ENCODE measurements at regions not wholly inside any gene's neighbourhood (a gene's known extent, or its start where the extent isn't known, plus 50 kb on each side); places are given as distances from the start of the nearest gene placed in this dataset.

- Mint-ChIP-seq H3K36me3 (ENCODE audit: low read depth) (peaks cover 9% of the 10 kb centered on the region), H3K4me1 (peaks cover 27% of the 10 kb centered on the region), H3K4me3 (no peak overlapping the region), H3K27me3 (ENCODE audit: insufficient read depth) (no peaks in the 10 kb centered on the region), H3K9me3 (no peaks in the 10 kb centered on the region), H3K27ac (peak overlapping the region; percentile 82)
- peaks cover 18% of the 10 kb centered on the region for H3K4me1 ChIP-seq (ENCODE audit: control insufficient read depth, insufficient read depth, low read length)
- H3K9ac ChIP-seq (ENCODE audit: extremely low read depth, low read length, poor library complexity, severe bottlenecking): no peak overlapping the region
- peaks cover 9% of the 10 kb centered on the region for H3K36me3 ChIP-seq (ENCODE audit: control insufficient read depth, insufficient read depth, low read length)
- DNase-seq: peak; percentile 84
- TF ChIP-seq, protein P1, sequence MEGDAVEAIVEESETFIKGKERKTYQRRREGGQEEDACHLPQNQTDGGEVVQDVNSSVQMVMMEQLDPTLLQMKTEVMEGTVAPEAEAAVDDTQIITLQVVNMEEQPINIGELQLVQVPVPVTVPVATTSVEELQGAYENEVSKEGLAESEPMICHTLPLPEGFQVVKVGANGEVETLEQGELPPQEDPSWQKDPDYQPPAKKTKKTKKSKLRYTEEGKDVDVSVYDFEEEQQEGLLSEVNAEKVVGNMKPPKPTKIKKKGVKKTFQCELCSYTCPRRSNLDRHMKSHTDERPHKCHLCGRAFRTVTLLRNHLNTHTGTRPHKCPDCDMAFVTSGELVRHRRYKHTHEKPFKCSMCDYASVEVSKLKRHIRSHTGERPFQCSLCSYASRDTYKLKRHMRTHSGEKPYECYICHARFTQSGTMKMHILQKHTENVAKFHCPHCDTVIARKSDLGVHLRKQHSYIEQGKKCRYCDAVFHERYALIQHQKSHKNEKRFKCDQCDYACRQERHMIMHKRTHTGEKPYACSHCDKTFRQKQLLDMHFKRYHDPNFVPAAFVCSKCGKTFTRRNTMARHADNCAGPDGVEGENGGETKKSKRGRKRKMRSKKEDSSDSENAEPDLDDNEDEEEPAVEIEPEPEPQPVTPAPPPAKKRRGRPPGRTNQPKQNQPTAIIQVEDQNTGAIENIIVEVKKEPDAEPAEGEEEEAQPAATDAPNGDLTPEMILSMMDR (conservative IDR thresholded peaks at IDR 0.05): no peak
- no peaks in the 10 kb centered on the region for H3K27me3 ChIP-seq (ENCODE audit: control insufficient read depth, insufficient read depth, low read length, poor library complexity, severe bottlenecking)
- H3K9me3 ChIP-seq (ENCODE audit: control insufficient read depth, low read length): no peaks in the 10 kb centered on the region
- H3K4me3 ChIP-seq (ENCODE audit: low read length): no peak overlapping the region
- no peak overlapping the region for H3K27ac ChIP-seq (ENCODE audit: low read depth, low read length)
- WGBS, 2 experiments (ENCODE audit: insufficient coverage in 1 of 2, insufficient read length in 1 of 2): 85 to 90% methylated on average over 2 of the region's 3 CpGs
Measured at GRCh38 chr12:124496584-124496983, 70.8 kb downstream of the NCOR2 start.

DNA sequence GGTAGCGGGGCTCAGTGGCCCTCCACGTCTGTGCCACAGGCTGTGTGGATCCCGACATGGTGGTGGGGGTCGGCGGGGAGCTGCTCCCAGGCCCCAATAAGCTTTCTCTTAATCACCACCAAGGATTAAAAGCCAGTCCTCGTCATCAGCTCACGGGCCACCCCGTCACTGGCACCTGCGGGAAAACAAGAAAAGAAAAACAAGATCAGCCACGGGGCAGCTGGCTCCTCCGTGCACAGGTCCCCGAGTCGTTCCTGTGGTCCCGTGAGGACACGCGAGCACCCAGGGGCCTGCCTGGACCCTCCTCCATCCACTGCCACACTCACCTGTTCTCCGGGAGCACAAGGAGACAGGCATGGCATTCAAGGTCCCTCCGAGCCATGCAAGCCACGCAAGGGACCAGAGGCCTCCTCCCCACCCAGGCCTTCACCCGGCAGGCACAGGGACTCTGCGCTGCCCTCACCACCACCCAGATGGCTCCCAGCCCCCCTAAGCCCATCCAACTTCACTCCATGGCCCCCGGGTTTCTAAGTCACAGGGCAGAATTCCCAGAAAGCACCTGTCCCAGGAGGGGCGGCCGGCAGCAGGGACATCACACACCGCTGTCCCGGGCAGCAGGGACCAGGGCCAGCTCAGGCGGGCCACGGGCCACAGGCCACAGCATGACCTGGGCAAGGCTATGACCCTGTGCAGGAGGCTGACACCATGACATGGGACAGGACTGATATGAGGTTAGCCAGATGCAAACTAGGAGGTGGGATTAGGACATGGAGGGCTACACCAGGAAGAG is 72.0 kb downstream of the NCOR2 start:
- Mint-ChIP-seq H3K4me1 (peaks cover 15% of the 10 kb centered on the region), H3K27ac (no peak overlapping the region), H3K27me3 (ENCODE audit: insufficient read depth) (no peaks in the 10 kb centered on the region), H3K9me3 (no peaks in the 10 kb centered on the region), H3K36me3 (ENCODE audit: low read depth) (peaks cover 9% of the 10 kb centered on the region), H3K4me3 (no peak overlapping the region)
- no peak for DNase-seq
- Histone ChIP-seq H3K4me3 (ENCODE audit: low read length) (no peak overlapping the region), H3K36me3 (ENCODE audit: control insufficient read depth, insufficient read depth, low read length) (peaks cover 14% of the 10 kb centered on the region), H3K27ac (ENCODE audit: low read depth, low read length) (peak overlapping the region; percentile 24), H3K27me3 (ENCODE audit: control insufficient read depth, insufficient read depth, low read length, poor library complexity, severe bottlenecking) (no peaks in the 10 kb centered on the region), H3K4me1 (ENCODE audit: control insufficient read depth, insufficient read depth, low read length) (peaks cover 8% of the 10 kb centered on the region), H3K9me3 (ENCODE audit: control insufficient read depth, low read length) (no peaks in the 10 kb centered on the region), H3K9ac (ENCODE audit: extremely low read depth, low read length, poor library complexity, severe bottlenecking) (no peak overlapping the region)
- TF ChIP-seq, protein P1 (conservative IDR thresholded peaks at IDR 0.05): no peak
- 94% methylated on average over 18 to 28 of the region's 28 CpGs for WGBS, 2 experiments (ENCODE audit: insufficient coverage in 1 of 2, insufficient read length in 1 of 2)

GRCh38 chr12:124494751-124495129 is 72.7 kb downstream of the NCOR2 start:
- H3K27ac Mint-ChIP-seq: no peak overlapping the region
- 92 to 94% methylated on average over 3 to 7 of the region's 7 CpGs for WGBS, 2 experiments (ENCODE audit: insufficient coverage in 1 of 2, insufficient read length in 1 of 2)
- TF ChIP-seq, protein P1 (conservative IDR thresholded peaks at IDR 0.05): no peak
- DNase-seq: no peak
- Histone ChIP-seq H3K9ac (ENCODE audit: extremely low read depth, low read length, poor library complexity, severe bottlenecking) (no peak overlapping the region), H3K27me3 (ENCODE audit: control insufficient read depth, insufficient read depth, low read length, poor library complexity, severe bottlenecking) (no peaks in the 10 kb centered on the region), H3K9me3 (ENCODE audit: control insufficient read depth, low read length) (no peaks in the 10 kb centered on the region), H3K27ac (ENCODE audit: low read depth, low read length) (no peak overlapping the region), H3K4me1 (ENCODE audit: control insufficient read depth, insufficient read depth, low read length) (peaks cover 4% of the 10 kb centered on the region), H3K4me3 (ENCODE audit: low read length) (no peak overlapping the region), H3K36me3 (ENCODE audit: control insufficient read depth, insufficient read depth, low read length) (peaks cover 14% of the 10 kb centered on the region)
- peaks cover 9% of the 10 kb centered on the region for H3K36me3 Mint-ChIP-seq (ENCODE audit: low read depth)
- H3K4me3 Mint-ChIP-seq: no peak overlapping the region
- H3K27me3 Mint-ChIP-seq (ENCODE audit: insufficient read depth): no peaks in the 10 kb centered on the region
- peaks cover 13% of the 10 kb centered on the region for H3K4me1 Mint-ChIP-seq
- no peaks in the 10 kb centered on the region for H3K9me3 Mint-ChIP-seq

All from endodermal cell (in vitro differentiated cells).